HCT116 (cell line): ENCODE measurements at regions not wholly inside any gene's neighbourhood (a gene's known extent, or its start where the extent isn't known, plus 50 kb on each side); places are given as distances from the start of the nearest gene placed in this dataset.

Source experiments
- ATAC-seq: fragments of 200-7000 bp; cut with Tn5 transposase; 2 replicates; pipeline ENCODE4 v1.9.1; 2020; ENCODE audit warnings: mild to moderate bottlenecking, moderate library complexity
- BruUV-seq: library from RNA; stranded (reverse); fragments of 400-500 nt; replicated peaks from 2 replicates; lab custom pipeline; 2021; lab: Mats Ljungman, UMichigan
- CTCF ChIA-PET: fragments of 300-600 bp; sonication (Branson Sonifier 250); formaldehyde crosslinking; loops from one replicate; lab custom pipeline; 2021; ENCODE audit warnings: antibody characterized with exemption; lab: Charles Lee
- POLR2A ChIA-PET: fragments of 300-600, 350-600 bp; sonication (Branson Sonifier 250); formaldehyde crosslinking; loops from one replicate; lab custom pipeline; 2021; ENCODE audit warnings: antibody characterized with exemption; lab: Charles Lee
- RAD21 ChIA-PET, 2 experiments: fragments of 300-600 bp; sonication (Branson Sonifier 250); formaldehyde crosslinking; loops; one replicate each; lab custom pipeline; 2023; ENCODE audit warnings: low total read pairs in 2 of 2; ENCODE audit not compliant: uncharacterized antibody in 2 of 2, unreplicated experiment in 2 of 2, low non-redundant PET in 1 of 2; lab: Charles Lee
- DNase-seq: peaks from one replicate; pipeline ENCODE4 v3.0.0-alpha.2; 2010; ENCODE audit warnings: low read depth, low spot score
- H2AFZ ChIP-seq: fragments of 200-600 bp; shearing (Covaris generic), sonication (generic); 2 replicates; pipeline ENCODE4 v1.6.1; 2017; ENCODE audit warnings: low read depth, mixed run types, mixed read lengths, antibody characterized with exemption, low read length; ENCODE audit not compliant: poor library complexity, severe bottlenecking
- H3K27ac ChIP-seq: 2 replicates; pipeline ENCODE4 v1.5.1; 2012; ENCODE audit warnings: low read depth, low read length
- H3K27me3 ChIP-seq: fragments of 200-600 bp; sonication (generic); 2 replicates; pipeline ENCODE4 v1.6.1; 2016; ENCODE audit warnings: mixed run types, low read length, mixed read lengths; ENCODE audit not compliant: insufficient read depth
- H3K36me3 ChIP-seq, 2 experiments: fragments of 200-500 bp in 1 of 2; fragments of 200-600 bp in 1 of 2; sonication (Bioruptor generic) in 1 of 2; sonication (generic) in 1 of 2; 2 replicates each; pipeline versions ENCODE4 v1.5.1 to v1.6.1; 2014 to 2016; ENCODE audit warnings: low read length in 2 of 2, inconsistent platforms in 1 of 2, mixed read lengths in 1 of 2, mixed run types in 1 of 2; ENCODE audit not compliant: insufficient read depth in 2 of 2, control insufficient read depth in 1 of 2
- H3K4me1 ChIP-seq, 2 experiments: fragments of 200-600 bp in 1 of 2; sonication (generic) in 1 of 2; 2 replicates each; pipeline versions ENCODE4 v1.5.1 to v1.6.1; 2012 to 2017; ENCODE audit warnings: low read length in 2 of 2, inconsistent platforms in 1 of 2, mild to moderate bottlenecking in 1 of 2, mixed read lengths in 1 of 2, mixed run types in 1 of 2, moderate library complexity in 1 of 2; ENCODE audit not compliant: insufficient read depth in 2 of 2, control insufficient read depth in 1 of 2
- H3K4me2 ChIP-seq: fragments of 200-600 bp; sonication (generic); 2 replicates; pipeline ENCODE4 v1.6.1; 2017; ENCODE audit warnings: mixed run types, low read length, mixed read lengths
- H3K4me3 ChIP-seq, 2 experiments: fragments of 200-600 bp in 1 of 2; sonication (generic) in 1 of 2; replicated peaks in 1 of 2; 2 replicates each; pipeline ENCODE4 v1.5.1; 2011 to 2016; ENCODE audit warnings: low read length in 2 of 2, control low read depth in 1 of 2, low read depth in 1 of 2, mild to moderate bottlenecking in 1 of 2, mixed read lengths in 1 of 2, mixed run types in 1 of 2
- H3K79me2 ChIP-seq: fragments of 200-600 bp; sonication (generic); 2 replicates; pipeline ENCODE4 v1.6.1; 2017; ENCODE audit warnings: mild to moderate bottlenecking, mixed run types, low read length, moderate library complexity, mixed read lengths; ENCODE audit not compliant: insufficient read depth
- H3K9ac ChIP-seq: fragments of 200-600 bp; sonication (generic); 2 replicates; pipeline ENCODE4 v1.6.1; 2016; ENCODE audit warnings: low read length, mixed read lengths
- H3K9me2 ChIP-seq: fragments of 200-600 bp; sonication (generic), shearing (Covaris generic); 2 replicates; pipeline ENCODE4 v1.6.1; 2017; ENCODE audit warnings: mixed run types, mild to moderate bottlenecking, moderate library complexity; ENCODE audit not compliant: insufficient read depth
- H3K9me3 ChIP-seq, 2 experiments: fragments of 200-500 bp in 1 of 2; fragments of 200-600 bp in 1 of 2; sonication (Bioruptor generic) in 1 of 2; sonication (generic) in 1 of 2; 2 replicates each; pipeline ENCODE4 v1.6.1; 2014 to 2017; ENCODE audit warnings: low read length in 2 of 2, mixed read lengths in 2 of 2, inconsistent platforms in 1 of 2, low read depth in 1 of 2, mild to moderate bottlenecking in 1 of 2, mixed run types in 1 of 2, moderate library complexity in 1 of 2; ENCODE audit not compliant: control insufficient read depth in 1 of 2, insufficient read depth in 1 of 2
- H4K20me1 ChIP-seq: fragments of 200-600 bp; sonication (generic), shearing (Covaris generic); 2 replicates; pipeline ENCODE4 v1.6.1; 2017; ENCODE audit warnings: mixed run types, mild to moderate bottlenecking, moderate library complexity; ENCODE audit not compliant: insufficient read depth
- CEBPB ChIP-seq: IDR thresholded peaks from 2 replicates; pipeline ENCODE4 v1.6.1; 2012; ENCODE audit warnings: low read depth
- EGR1 ChIP-seq: IDR thresholded peaks from 2 replicates; pipeline ENCODE4 v1.6.1; 2012; ENCODE audit warnings: low read depth
- ELF1 ChIP-seq: IDR thresholded peaks from 2 replicates; pipeline ENCODE4 v1.6.1; 2012; ENCODE audit warnings: low read depth, borderline replicate concordance
- EZH2 ChIP-seq: fragments of 200-600 bp; sonication (generic); IDR thresholded peaks from 2 replicates; pipeline ENCODE4 v1.6.1; 2017; ENCODE audit warnings: antibody characterized with exemption, mixed run types
- JUND ChIP-seq: IDR thresholded peaks from 2 replicates; pipeline ENCODE4 v1.6.1; 2012
- MAX ChIP-seq: IDR thresholded peaks from 2 replicates; pipeline ENCODE4 v1.6.1; 2012
- POLR2A ChIP-seq: IDR thresholded peaks from 2 replicates; pipeline ENCODE4 v1.7.0; 2011; ENCODE audit warnings: borderline replicate concordance; ENCODE audit not compliant: insufficient read depth, insufficient read length; ENCODE audit errors: extremely low read depth
- POLR2AphosphoS5 ChIP-seq: IDR thresholded peaks from 2 replicates; pipeline ENCODE4 v1.6.1; 2011; ENCODE audit warnings: mild to moderate bottlenecking, low read depth, low read length, moderate library complexity
- REST ChIP-seq: IDR thresholded peaks from 2 replicates; pipeline ENCODE4 v1.6.1; 2012; ENCODE audit warnings: low read depth
- SIN3A ChIP-seq: IDR thresholded peaks from 2 replicates; pipeline ENCODE4 v1.6.1; 2012; ENCODE audit warnings: low read depth
- SP1 ChIP-seq: IDR thresholded peaks from 2 replicates; pipeline ENCODE4 v1.6.1; 2012; ENCODE audit warnings: low read depth
- SRF ChIP-seq: IDR thresholded peaks from 2 replicates; pipeline ENCODE4 v1.6.1; 2012; ENCODE audit warnings: low read depth
- TCF7L2 ChIP-seq: IDR thresholded peaks from 2 replicates; pipeline ENCODE4 v1.7.0; 2011; ENCODE audit warnings: borderline replicate concordance, inconsistent platforms; ENCODE audit not compliant: insufficient read depth, insufficient read length; ENCODE audit errors: extremely low read depth
- YY1 ChIP-seq: IDR thresholded peaks from 2 replicates; pipeline ENCODE4 v1.6.1; 2011; ENCODE audit warnings: low read length, low read depth, moderate library complexity, mild to moderate bottlenecking; ENCODE audit not compliant: insufficient replicate concordance; ENCODE audit errors: extremely low read depth
- ZFX ChIP-seq: fragments of 450-650 bp; IDR thresholded peaks from 2 replicates; pipeline ENCODE4 v1.6.1; 2017
- ZNF274 ChIP-seq: fragments of 200-500 bp; sonication (Bioruptor generic); IDR thresholded peaks from 2 replicates; pipeline ENCODE4 v1.6.1; 2014; ENCODE audit warnings: mild to moderate bottlenecking, low read depth, low read length, inconsistent platforms
- intact Hi-C: fragments of 100-400 bp; cut with micrococcal nuclease; formaldehyde crosslinking; loops from 2 replicates; pipeline ENCODE4 v1.10.0; 2022
- TF ChIP-seq, protein P1 (sequence below): IDR thresholded peaks from 2 replicates; pipeline ENCODE4 v1.6.1; 2012
- TF ChIP-seq, protein P2 (sequence below), 3 experiments: fragments of 200-600 bp in 1 of 3; sonication (generic) in 1 of 3; IDR thresholded peaks in 2 of 3; conservative IDR thresholded peaks in 1 of 3; 2 replicates each; pipeline ENCODE4 v1.5.1; 2012 to 2017; ENCODE audit warnings: low read depth in 2 of 3, low read length in 2 of 3, antibody characterized with exemption in 1 of 3, borderline replicate concordance in 1 of 3, control low read depth in 1 of 3, mild to moderate bottlenecking in 1 of 3, mixed read lengths in 1 of 3, mixed run types in 1 of 3, moderate library complexity in 1 of 3; ENCODE audit not compliant: insufficient read depth in 1 of 3
- TF ChIP-seq, protein P3 (sequence below): IDR thresholded peaks from 2 replicates; pipeline ENCODE4 v1.6.1; 2011; ENCODE audit warnings: mild to moderate bottlenecking, low read length, moderate library complexity; ENCODE audit not compliant: insufficient replicate concordance; ENCODE audit errors: extremely low read depth

- H3K9me3 ChIP-seq: no peaks in the 10 kb centered on the region
- H3K4me1 ChIP-seq: no peaks in the 10 kb centered on the region
- H3K79me2 ChIP-seq: no peaks in the 10 kb centered on the region
- H3K27ac ChIP-seq: no peak overlapping the region
- no peaks in the 10 kb centered on the region for H3K9me2 ChIP-seq
- CTCF ChIA-PET: no interaction called here
- DNase-seq (no peak), ATAC-seq (no peak)
- intact Hi-C loops: no loop called here
- no peak overlapping the region for H2AFZ ChIP-seq
- H3K27me3 ChIP-seq: no peaks in the 10 kb centered on the region
- no peak overlapping the region for H3K4me3 ChIP-seq
- POLR2A ChIA-PET: no interaction called here
- H3K36me3 ChIP-seq: no peaks in the 10 kb centered on the region
- BruUV-seq: no TSS peak
- RAD21 ChIA-PET: no interaction called here
- no peaks in the 10 kb centered on the region for H4K20me1 ChIP-seq
- no peak overlapping the region for H3K9ac ChIP-seq
- no peak overlapping the region for H3K4me2 ChIP-seq
- TF ChIP-seq SRF (no peak), POLR2AphosphoS5 (no peak), EGR1 (no peak), EZH2 (no peak), JUND (no peak), YY1 (no peak), TCF7L2 (no peak), ZFX (no peak), ELF1 (no peak), REST (no peak), CEBPB (no peak), SIN3A (no peak), ZNF274 (no peak), POLR2A (no peak), MAX (no peak), SP1 (no peak)
- TF ChIP-seq, protein P1, sequence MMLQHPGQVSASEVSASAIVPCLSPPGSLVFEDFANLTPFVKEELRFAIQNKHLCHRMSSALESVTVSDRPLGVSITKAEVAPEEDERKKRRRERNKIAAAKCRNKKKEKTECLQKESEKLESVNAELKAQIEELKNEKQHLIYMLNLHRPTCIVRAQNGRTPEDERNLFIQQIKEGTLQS: no peak
- TF ChIP-seq, protein P2, sequence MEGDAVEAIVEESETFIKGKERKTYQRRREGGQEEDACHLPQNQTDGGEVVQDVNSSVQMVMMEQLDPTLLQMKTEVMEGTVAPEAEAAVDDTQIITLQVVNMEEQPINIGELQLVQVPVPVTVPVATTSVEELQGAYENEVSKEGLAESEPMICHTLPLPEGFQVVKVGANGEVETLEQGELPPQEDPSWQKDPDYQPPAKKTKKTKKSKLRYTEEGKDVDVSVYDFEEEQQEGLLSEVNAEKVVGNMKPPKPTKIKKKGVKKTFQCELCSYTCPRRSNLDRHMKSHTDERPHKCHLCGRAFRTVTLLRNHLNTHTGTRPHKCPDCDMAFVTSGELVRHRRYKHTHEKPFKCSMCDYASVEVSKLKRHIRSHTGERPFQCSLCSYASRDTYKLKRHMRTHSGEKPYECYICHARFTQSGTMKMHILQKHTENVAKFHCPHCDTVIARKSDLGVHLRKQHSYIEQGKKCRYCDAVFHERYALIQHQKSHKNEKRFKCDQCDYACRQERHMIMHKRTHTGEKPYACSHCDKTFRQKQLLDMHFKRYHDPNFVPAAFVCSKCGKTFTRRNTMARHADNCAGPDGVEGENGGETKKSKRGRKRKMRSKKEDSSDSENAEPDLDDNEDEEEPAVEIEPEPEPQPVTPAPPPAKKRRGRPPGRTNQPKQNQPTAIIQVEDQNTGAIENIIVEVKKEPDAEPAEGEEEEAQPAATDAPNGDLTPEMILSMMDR (IDR thresholded peaks at IDR 0.05 in 2 of 3, conservative IDR thresholded peaks at IDR 0.05 in 1 of 3; ENCODE audit: borderline replicate concordance in 1 of 3, insufficient read depth in 1 of 3, low read depth in 2 of 3, low read length in 2 of 3): no peak
- TF ChIP-seq, protein P3, sequence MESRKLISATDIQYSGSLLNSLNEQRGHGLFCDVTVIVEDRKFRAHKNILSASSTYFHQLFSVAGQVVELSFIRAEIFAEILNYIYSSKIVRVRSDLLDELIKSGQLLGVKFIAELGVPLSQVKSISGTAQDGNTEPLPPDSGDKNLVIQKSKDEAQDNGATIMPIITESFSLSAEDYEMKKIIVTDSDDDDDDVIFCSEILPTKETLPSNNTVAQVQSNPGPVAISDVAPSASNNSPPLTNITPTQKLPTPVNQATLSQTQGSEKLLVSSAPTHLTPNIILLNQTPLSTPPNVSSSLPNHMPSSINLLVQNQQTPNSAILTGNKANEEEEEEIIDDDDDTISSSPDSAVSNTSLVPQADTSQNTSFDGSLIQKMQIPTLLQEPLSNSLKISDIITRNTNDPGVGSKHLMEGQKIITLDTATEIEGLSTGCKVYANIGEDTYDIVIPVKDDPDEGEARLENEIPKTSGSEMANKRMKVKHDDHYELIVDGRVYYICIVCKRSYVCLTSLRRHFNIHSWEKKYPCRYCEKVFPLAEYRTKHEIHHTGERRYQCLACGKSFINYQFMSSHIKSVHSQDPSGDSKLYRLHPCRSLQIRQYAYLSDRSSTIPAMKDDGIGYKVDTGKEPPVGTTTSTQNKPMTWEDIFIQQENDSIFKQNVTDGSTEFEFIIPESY: no peak
- TF ChIP-seq, all 23 proteins: peak for 0
Observed at GRCh38 chr1:55997536-55997935, 581.8 kb downstream of the PLPP3 start.
